GM21381 (cell line): ENCODE measurements at regions not wholly inside any gene's neighbourhood (a gene's known extent, or its start where the extent isn't known, plus 50 kb on each side); places are given as distances from the start of the nearest gene placed in this dataset.

Experiments
- ATAC-seq: cut with Tn5 transposase; IDR thresholded peaks from one replicate; pipeline ENCODE4 v1.9.1; 2021; ENCODE audit warnings: mild to moderate bottlenecking, moderate library complexity; ENCODE audit not compliant: unreplicated experiment

DNA sequence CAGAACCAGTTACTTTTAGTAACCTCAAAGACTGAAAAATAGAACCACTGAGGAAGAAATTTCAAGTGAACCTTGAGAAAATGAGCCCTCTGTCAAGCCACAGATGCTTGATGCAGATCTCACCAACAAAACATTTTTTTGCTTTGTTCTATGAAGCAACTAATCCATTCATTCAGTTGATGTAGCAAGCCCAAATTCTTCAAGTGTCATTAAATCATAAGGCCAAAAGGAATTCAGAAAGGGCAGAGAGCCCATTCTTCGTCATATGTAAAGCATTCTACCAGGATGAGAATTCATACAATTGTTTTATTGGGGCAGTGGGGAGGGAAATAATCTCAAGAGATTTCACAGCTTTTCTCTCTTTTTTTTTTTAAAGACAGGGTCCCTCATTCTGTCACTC, 218.0 kb upstream of the RGS6 start:
- ATAC-seq = no peak

GRCh38 chr14:71716041-71716772, 216.0 kb upstream of the RGS6 start:
- ATAC-seq = no peak

- ATAC-seq = no peak
Observed at GRCh38 chr14:71720978-71721624, 211.1 kb upstream of the RGS6 start.

DNA sequence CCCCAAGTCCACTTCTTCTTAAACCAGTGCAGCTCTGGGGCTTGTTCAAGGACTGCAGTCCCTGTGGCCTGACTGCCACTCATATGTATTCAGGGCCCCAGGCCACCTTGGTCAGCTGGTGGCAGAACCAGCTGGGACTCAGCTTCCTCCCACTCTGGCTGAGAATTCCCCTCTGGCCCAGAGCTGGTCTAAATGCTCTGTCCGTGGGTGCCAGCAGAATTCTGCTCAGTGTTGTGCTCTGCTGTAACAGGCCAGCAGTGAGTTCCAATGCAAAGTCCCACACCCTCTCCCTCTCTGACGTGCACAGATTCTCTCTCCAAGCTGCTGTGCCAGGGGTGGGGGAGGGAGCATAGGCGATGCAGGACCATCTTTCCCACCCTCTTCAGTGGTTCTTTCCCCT, 210.4 kb upstream of the RGS6 start:
- no peak for ATAC-seq

DNA sequence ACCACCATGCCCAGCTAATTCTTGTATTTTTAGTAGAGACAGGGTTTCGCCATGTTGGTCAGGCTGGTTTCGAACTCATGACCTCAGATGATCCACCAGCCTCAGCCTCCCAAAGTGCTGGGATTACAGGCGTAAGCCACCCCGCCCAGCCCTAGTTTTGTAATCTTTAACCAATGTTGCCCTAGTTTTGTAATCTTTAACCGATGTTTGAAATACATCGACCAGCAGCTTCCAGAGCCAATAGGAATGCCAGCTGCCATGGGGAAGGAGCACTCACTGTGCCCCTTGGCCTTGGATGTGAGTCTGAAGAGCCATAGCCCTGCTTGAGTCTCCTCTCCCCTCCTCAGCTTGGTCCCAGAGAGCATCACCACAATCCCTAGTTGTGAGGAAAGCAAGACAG, 209.3 kb upstream of the RGS6 start:
- no peak for ATAC-seq

- no peak for ATAC-seq
Observed at GRCh38 chr14:71725922-71726579, 206.2 kb upstream of the RGS6 start.

- ATAC-seq = no peak
Observed at GRCh38 chr14:71726580-71727021, 205.6 kb upstream of the RGS6 start.

GRCh38 chr14:71728386-71728785, 203.8 kb upstream of the RGS6 start:
- ATAC-seq = no peak

DNA sequence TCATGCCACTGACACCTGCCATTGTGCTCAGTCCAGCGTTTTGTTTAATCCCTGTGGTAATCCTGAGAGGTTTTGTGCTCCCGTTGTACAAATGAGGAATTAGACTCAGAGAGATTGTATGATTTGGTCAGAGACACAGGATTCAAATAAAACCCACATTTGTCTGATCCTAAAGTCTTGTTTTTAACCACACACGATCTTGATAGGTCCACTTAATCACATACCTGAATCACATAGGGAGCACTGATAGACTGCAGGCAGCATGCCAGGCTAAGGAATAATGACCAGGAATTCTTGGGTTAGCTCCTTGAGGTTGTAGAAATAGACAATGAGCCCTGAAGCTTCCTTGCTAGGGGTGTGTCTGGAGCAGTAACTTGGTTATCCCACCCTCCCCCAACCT, 202.6 kb upstream of the RGS6 start:
- no peak for ATAC-seq

DNA sequence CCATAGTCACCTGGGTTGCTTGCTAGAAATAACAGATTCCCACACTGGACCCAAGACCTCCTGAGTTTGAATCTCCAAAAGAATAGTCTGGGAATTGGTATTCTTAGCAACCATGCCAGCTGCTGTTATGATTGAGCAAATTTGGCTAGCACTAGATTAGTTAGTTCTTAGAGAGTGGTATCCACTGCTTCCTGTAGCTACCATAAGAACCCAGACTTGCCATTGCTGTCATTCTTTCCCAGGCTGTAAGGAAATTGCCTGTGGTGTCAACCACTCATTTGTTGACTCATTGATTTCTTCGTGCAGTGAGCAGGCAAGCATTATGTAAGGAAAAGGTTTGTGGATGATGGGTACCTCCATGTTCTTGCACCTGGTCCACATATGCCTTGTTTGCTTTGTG, 201.8 kb upstream of the RGS6 start:
- no peak for ATAC-seq

GRCh38 chr14:71731096-71731495, 201.1 kb upstream of the RGS6 start:
- no peak for ATAC-seq

DNA sequence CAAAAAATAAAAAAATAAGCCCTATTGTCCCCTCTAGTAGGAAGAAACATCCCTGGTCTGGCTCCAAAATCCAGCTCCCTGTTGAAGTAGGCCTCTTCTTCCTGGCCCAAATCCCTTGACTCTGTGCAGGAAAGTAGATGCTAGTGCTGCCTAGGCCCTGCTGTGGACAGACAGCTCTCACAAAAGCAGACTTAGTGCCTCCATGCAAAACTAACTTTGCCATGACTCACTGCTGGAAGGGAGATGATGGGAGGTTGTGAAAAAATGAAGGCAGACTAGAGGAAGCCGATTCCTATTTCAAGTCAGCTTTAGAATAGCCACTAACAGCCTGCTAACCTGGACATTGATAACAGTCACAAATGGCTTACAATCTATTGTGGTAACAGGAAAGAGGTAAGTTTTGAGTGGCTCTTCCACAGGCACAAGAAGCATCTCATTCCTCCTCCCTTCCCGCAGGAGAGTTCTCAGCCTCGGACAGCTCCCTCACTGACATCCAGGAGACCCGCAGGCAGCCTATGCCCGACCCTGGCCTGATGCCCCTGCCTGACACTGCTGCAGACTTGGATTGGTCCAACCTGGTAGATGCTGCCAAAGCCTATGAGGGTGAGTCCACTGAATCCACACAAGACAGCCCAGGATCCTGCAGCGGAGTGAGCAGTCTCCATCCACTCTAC, 198.9 kb upstream of the RGS6 start:
- no peak for ATAC-seq

DNA sequence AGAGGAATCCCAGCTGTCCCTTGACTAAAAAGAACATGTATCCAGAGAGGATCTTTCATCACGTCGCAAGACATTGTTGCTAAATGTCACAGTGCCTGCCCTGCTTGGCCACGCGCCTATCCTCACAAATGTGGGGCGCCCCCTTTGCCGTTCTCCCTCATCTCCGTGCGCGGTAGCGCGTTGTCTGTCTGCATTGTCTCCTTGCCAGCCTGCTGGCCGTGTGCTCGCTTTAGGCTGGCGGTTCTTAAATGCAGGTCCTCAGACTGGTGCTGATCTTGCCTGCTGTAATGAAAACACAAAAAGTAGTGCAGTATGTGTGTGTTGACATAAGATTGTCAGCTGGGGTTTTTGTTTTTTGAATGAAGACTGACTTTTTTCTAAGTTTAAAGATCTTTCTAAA, 198.2 kb upstream of the RGS6 start:
- ATAC-seq = no peak

DNA sequence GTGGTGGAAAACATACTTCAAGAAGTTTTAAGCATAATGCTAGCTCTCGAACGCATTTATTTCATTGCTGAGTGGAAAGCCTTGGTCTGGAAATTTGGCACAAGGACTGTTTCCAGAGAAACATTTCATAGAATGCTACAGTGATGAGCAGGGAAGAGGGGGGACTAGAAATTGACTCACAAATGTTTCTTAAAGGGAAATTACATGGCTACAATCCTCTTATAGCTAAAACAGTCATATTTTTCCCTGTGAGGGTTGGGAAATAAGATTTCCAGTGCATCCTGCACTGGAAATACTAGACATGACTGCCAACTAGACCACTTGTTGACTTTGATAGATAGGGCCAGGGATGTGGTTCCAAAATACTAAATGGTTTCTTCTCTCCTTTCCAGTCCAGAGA, 197.3 kb upstream of the RGS6 start:
- no peak for ATAC-seq

DNA sequence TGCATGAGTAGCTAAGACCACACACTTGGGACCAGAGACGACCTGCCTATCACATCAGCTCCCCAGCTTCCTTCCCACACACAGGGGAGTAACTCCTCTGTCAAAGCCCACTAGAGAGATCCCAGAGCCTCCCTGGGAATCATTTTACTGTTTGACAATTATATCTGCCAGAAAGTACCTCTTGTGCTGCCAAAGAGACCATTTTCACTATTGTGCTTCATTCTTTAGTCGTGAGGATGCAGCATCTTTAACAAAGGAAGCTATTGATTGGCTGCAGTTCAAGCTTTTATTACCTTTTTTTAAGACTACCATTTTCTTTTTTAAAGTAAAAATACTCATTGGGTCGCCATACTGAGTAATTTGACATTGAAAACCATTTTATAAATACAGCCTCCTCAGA, 194.5 kb upstream of the RGS6 start:
- no peak for ATAC-seq

DNA sequence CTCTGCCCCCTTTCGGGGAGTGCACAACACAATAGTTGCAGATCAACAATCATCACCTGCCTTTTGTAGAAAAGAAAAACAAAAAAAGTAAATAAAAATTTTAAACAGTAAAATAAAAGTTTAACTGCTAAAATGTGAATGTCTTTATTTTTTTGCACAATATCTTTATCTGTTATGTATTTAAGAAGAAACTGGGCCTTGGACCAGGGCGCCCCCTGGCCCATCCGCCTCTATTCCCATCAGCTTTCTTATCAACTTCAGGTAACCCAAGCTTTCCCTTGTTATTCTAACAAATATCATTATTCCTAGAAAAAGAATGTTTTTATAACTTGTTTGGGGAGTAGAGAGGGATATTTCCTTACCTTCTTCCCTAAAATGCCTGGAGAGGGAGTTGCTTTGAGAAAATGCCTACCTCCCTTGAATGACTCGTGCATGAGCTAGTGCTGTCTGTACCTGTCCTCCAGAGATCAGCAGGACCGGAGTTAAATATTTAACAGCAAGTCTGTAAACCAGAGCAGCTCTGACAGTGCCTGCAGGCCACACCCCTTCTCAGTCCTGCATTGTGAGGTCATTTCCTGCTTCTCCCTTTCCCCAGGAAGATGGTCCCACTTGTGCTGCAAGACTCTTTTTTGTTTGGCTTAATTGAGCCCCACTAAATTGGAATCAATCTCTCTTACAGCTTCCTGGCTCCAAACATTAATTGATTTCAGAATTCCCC, 192.8 kb upstream of the RGS6 start:
- ATAC-seq = no peak

DNA sequence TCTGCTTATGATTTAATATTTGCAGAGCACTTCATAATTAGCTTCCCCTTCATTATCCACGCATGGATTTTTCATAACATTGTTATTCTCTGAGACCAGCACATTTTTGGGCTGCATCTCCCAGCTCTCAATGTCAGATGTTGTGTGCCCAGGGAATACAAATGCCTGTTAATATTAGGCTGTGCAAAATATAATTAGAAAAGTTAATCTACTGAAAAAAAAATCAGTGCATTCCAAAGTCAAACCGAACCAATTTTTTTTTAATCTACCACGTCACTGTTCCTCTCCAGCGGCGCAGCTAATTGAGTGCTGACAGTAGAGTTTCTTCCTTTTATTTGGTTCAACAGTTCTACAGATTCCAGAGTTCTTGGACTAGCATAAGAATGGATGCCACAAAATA, 191.0 kb upstream of the RGS6 start:
- no peak for ATAC-seq

GRCh38 chr14:71742485-71742884, 189.7 kb upstream of the RGS6 start:
- ATAC-seq = no peak

DNA sequence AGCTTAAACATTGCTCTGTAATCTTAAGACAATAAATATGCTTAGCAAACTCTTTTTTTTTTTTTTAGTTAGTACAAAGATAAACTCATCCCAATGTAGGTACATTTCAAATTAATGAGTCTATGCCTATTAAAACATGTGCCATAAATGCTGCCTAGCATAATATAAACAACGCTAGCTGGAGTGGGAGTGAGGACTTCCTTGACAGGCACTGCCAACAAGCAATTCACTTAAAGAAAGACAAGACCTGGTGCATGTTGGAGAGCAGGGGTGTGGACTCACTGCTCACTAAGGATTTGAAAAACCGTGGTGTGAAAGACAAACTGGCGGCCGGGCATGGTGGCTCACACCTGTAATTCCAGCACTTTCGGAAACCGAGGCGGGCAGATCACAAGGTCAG, 187.2 kb upstream of the RGS6 start:
- no peak for ATAC-seq

- no peak for ATAC-seq
Observed at GRCh38 chr14:71748196-71748595, 184.0 kb upstream of the RGS6 start.

DNA sequence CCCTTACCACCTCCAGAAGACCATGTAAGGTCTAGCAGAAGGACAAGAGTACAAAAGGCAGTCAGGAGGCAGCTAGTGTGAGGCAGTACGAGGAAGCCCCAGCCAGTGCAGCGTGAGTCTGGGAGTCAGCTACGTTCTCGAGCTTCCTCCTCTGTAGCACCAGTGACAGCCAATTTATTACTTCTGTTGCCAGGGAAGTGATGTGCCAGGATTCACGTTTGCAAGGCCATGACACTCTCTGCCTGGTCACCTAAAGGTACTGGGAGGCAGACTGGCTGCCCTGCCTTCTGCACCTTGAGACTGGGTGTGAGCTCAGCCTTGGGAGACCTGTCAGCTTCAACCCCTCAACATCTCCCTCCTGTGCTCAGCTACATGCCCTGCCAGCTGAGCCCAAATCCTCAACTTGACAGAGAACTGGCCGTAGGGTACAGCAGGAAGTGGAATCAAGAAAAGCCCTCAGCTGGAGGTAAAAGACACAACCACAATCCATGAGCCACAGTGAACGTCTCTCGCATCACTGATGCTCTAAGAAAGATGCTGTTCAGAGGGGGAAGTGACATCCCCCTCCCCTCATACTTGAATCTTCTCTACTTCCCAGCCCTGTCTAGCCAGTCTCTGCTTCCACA, 182.5 kb upstream of the RGS6 start:
- no peak for ATAC-seq
